ENCODE measurements at regions not wholly inside any gene's neighbourhood (a gene's known extent, or its start where the extent isn't known, plus 50 kb on each side); places are given as distances from the start of the nearest gene placed in this dataset.
"Not testable (repeated sequence)": the region's sequence is repeated elsewhere in the genome, so short reads cannot be mapped to it uniquely, and the experiment has no call there.

DNA sequence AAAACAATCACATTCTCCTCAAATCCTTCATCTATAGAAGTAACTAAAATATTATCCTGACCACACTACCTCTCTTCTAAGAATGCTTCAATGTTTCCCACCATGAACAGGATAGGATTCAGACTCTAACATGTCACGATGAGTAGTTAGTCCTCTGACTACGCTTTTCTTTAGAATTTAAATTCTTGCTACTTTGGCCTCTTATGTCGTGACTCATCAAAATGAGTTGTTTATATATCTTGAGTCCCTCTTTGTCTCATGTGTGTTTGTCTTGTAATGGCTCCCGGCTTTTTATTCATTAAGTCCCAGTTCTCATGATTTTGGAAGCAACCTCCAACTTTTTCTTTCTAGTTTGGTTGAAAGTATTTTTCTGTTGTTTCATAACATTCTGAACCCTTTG, 1289.2 kb downstream of the DSC3 start:
- no peak for DNase-seq (ENCODE audit: low read depth in 3 of 3, low spot score in 2 of 3)

DNA sequence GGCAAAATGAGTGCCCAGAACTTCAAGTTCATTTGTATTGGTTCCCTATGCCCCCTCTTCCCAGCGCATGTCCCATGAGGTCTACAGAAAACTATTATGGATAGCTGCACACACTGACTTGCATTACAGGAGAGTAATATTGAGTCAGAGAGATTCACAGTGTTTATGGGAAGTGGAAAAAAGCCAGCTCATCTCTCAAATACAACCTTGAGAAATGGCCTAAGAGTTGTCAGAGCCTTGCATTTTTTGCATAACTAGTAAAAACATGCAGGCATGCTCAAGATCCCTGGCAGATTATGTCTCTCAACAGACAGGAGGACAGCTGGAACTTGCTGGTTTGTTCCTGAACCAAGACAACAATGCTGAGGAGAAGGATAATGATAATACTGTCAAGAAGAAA, 1292.8 kb downstream of the DSC3 start:
- no peak for DNase-seq (ENCODE audit: low read depth in 3 of 3, low spot score in 2 of 3)

DNA sequence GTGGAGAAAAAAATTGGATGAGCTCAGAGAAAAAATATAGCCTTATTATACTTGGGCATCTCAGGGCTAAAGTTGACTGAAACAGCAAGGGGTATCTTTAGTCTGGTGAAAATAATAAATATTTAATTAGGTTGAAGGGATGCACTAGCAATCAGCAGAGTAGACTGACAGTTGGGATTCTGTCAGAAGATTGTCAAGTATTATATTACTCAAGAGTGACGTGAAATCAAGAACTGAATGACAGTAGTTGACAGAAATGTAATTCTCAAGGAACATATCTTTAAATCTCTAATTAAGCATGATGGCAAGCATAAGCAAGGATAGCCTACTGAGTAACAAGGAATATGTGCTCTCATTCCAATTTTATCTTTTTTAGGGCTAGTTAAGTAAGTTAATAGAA, 1301.1 kb downstream of the DSC3 start:
- DNase-seq (ENCODE audit: low read depth in 3 of 3, low spot score in 2 of 3): no peak

DNA sequence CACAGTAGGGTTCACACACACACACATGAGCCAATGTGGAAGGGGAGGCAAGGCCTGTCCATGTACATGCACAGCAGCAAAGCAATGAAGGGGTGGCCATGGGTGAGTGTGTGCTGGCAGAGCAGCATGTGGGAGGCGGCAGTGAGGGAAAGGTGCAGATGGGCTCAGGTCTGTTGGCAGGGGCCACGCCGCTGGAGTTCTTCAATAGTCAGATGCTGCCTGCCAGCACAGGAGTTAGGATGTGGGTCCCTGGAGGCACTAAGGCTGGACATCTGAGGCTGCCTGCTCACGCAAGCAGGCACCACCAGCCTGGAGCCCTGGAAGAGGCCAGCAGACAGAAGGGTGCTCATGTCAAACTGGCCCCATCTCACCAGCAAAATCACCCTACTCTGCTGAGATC, 1304.9 kb downstream of the DSC3 start:
- no peak for DNase-seq (ENCODE audit: low read depth in 3 of 3, low spot score in 2 of 3)

DNA sequence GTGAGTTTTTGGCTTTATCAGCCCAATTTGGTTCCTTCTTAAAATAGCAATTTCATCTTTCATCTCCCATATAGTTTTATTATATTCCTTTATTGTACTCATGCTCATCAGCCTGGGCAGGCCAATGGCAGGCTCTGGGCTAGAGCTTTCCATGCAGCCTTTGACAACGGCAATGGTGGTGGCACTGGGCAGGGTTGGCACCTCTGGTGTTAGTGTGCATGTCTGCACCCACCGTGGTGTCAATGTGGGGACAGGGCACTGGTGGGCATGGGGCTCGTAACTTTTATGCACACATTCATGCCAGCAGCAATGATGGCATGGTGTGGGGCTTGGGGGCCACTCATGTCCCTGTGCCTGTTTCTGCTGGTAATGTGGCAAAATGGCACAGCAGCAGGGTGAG, 1305.4 kb downstream of the DSC3 start:
- DNase-seq (ENCODE audit: low read depth in 3 of 3, low spot score in 2 of 3): no peak

DNA sequence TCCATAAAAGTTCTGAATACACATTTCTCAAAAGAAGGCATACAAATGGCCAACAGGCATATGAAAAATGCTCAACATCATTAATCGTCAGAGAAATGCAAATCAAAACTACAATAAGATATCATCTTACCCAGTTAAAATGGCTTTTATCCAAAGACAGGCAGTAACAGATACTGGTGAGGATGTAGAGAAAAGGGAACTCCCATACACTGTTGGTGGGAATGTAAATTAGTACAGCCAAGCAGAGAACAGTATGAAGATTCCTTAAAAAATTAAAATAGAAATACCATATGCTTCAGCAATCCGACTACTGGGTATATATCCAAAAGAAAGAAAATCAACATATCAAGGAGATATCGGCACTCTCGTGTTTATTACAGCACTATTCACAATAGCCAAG, 1312.5 kb downstream of the DSC3 start:
- no peak for DNase-seq (ENCODE audit: low read depth in 3 of 3, low spot score in 2 of 3)

DNA sequence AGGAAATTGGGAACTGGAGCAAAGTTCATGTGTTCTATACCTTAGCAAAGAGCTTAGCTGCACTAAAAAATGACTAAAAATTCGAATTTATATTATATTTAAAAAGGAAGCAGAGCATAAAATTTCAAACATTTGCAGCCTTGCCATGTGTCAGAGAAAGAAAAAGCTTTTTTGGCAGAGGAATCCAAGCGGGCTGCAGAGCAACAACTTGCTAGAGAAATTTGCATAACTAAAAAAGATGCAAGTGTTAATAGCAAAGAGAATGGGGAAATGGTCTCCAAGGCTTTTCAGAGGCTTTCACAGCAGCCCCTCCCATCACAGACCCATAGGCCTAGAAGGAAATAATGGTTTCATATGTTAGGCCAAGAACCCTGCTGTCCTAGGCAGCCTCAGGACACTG, 1315.9 kb downstream of the DSC3 start:
- no peak for DNase-seq (ENCODE audit: low read depth in 3 of 3, low spot score in 2 of 3)

DNA sequence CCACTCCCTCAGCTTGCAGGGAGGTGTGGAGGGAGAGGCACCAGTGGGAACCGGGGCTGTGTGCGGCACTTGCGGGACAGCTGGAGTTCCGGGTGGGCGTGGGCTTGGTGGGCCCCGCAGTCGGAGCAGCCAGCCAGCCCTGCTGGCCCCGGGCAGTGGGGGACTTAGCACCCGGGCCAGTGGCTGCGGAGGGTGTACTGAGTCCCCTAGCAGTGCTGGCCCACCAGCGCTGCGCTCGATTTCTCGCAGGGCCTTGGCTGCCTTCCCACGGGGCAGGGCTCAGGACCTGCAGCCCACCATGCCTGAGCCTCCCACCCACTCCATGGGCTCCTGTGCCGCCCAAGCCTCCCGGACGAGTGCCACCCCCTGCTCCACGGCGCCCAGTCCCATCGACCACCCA, 1319.1 kb downstream of the DSC3 start:
- not testable (repeated sequence) for DNase-seq (ENCODE audit: low read depth in 3 of 3, low spot score in 2 of 3)

DNA sequence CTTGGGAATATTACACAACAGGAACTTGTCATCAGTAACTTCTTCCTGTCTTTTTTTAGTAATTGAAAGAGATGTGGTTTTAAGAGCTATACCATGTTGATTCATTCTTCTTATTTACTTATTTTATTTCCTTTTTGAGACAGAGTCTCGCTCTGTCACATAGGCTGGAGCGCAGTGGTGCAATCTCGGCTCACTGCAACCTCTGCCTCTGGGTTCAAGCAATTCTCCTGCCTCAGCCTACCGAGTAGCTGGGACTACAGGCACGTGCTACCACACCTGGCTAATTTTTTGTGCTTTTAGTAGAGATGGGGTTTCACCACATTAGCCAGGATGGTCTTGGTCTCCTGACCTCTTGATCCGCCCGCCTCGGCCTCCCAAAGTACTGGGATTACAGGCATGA, 1326.6 kb downstream of the DSC3 start:
- not testable (repeated sequence) for DNase-seq (ENCODE audit: low read depth in 3 of 3, low spot score in 2 of 3)

DNA sequence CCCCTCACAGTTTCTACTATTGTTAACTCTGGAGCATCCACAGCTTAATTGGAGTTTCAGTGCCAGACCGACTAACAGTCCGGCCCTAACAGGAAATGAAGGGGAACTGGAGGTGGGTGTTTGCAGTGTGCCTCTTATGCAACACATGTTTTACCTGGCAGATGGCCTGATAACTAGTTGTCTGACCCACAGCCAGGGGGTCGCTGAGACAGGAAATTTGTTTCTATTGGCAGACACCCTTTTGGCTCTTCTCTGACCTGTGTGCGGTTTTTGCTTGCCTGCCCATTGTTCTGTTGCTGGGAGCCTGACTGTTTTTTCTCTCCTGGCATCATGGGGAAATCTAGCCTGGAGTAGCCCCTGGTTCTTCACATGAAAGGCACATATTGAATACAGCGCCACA, 1329.8 kb downstream of the DSC3 start:
- DNase-seq (ENCODE audit: low read depth in 3 of 3, low spot score in 2 of 3): no peak

DNA sequence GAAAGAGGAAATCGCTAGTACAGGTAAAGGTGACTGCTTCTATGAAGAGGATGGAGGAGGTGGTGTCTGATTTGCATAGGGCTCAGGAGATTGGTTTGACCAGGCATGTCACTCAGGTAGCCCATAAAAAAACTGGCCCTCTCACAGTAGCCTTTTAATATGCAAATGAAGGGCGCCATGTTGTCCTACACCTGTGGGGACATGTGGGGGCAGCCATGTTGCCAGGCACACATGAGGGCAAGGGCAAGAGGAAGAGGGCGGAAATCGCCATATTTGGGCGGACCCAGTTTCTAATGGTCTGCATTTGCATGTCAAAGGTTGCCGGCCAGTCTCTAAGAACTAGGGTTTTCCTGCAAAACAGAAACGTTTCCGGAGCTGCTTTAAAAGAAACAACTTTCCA, 1330.6 kb downstream of the DSC3 start:
- no peak for DNase-seq (ENCODE audit: low read depth in 3 of 3, low spot score in 2 of 3)

DNA sequence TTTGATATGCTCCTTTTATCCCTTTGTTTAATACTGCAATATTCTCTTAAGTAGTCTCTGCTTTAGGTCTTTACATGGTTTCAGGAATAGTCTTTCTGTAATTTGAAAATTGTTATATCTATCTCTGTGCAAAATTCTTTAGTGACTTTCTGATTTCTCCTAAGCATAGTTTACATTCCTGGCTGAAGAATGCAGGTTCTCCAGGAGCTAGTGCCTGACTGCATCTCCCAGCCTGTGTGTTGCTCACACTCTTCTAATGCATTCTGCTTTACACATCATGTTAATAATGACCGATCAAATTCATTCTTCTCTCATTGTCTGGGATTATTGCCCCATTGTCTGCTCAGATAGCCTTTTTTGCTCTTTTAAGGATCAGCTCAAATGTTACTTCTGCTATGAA, 1349.2 kb downstream of the DSC3 start:
- DNase-seq (ENCODE audit: low read depth in 3 of 3, low spot score in 2 of 3): no peak

DNA sequence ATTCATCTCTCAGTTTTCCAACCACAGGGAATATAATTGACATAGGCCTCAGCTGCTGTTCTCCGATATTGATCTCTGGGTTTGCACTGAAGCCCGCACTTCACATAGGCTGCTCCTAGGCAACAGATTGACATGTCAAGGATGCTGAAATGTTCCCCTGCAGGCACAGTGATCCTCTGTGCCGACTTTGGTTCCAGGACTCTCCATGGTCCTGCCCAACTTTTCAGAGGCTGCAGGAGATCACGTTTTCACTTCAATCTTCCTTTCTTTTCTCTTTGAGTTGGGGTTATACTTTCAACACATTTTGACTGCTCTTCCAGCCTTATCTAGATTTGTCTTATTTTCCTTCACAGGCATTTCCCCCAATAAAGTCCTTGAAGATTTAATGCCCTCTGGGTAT, 1361.0 kb downstream of the DSC3 start:
- no peak for DNase-seq (ENCODE audit: low read depth in 3 of 3, low spot score in 2 of 3)

DNA sequence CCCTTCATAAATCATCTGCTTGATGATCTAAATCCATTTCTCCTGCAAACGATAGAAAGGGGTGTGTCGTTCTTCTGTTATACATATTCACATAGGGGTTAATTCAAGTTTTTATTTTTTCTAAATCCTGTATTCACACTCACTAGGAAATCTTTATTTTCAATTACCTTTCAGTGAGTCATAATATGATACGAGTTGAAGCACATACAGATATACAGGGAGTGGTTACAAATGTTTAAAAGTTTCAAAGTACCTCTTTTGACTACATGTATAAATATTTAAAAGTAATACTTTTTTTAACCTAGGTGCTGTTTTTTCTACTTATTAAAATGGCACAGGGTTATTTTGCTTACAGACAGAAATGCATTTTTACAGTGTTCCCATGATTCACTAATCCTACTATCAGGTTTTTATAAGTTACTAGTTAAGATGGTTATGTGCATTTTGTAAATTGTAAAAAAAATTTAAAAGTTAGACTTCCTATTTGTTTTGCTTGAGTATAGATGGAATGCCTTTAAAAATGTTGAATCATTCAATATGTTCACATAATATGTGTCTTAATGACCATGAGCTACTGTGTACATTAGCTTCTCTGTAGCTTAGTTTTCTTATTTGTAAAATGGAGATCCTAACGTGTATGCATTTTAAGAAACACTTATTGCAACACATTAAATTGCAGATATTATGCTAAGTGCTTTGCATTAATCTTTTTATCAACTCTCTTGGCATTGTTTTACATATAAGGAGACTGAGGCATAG, 1378.1 kb downstream of the DSC3 start:
- DNase-seq (ENCODE audit: low read depth in 3 of 3, low spot score in 2 of 3): no peak

DNA sequence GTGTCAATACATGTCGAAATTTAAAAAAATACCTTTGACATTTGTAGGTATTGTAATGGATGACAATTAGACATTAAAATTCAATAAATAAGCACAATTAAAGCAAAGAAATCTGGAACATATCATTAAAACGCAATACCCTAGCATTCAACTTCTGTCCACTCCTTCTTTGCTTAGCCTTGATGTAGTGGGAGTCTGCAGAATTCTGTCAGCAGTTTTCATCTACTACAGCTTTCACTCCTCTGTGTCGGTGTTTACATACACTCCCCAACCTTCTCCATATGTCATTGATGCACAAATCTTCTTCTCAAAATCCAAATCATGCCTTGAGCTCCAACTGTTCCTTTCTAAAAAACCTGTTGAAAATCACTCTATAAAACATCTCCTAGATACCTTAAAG, 1380.6 kb downstream of the DSC3 start:
- no peak for DNase-seq (ENCODE audit: low read depth in 3 of 3, low spot score in 2 of 3)

DNA sequence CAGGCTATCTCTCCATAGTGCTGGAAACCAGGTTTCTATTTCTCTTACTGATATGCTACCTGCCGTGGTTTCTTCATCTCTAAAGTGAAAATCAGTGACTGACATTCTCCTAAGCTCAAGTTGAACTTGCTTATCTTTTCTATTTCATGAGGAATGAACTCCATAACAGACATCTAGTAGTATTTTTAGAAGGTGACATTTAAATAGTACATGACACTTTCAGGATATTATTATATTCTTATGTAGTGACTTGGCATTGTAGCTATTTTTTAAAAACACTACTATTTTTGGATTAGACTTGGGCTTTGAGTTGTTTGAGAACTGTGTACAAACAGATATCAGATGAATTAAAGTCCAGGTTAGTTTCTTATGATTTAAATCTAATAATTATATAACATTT, 1381.8 kb downstream of the DSC3 start:
- no peak for DNase-seq (ENCODE audit: low read depth in 3 of 3, low spot score in 2 of 3)

DNA sequence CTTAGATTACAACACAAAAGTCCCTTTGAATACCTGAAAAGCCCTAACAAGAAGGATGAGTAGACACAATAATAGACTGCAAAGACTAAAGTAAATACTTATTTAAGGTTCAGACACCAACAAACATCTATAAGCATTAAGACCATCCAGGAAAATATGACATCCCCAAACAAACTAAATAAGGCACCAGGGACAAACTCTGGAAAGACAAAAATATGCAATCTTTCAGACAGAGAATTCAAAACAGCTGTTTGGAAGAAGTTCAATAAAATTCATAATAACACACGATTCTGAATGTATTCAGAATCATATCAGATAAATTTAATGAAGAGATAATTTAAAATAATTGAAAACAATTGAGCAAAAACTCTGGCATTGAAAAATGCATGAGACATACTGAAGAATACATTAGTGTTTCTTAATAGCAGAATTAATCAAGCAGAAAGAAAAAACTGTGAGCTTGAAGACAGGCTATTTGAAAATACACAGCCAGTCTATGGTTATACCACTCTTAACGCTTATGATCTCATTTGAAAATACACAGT, 1388.8 kb downstream of the DSC3 start:
- DNase-seq (ENCODE audit: low read depth in 3 of 3, low spot score in 2 of 3): no peak

DNA sequence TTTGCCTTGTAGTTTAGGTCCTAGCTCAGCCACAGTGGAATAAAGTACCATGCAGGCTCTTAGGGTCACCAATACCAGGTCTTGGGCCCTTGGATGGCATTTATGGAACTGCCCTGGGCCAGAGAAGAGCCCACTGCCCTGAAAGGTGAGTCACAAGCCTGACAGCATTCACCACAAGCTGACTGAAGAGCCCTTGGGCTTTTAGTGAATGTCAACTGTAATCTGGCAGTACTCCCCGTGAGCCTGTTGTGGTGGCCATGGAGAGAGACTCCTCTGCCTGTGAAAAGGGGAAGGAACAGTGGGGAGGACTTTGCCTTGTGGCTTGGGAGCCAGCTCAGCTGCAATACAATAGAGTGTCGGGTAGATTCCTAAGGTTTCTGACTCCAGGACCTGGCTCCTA, 1389.7 kb downstream of the DSC3 start:
- no peak for DNase-seq (ENCODE audit: low read depth in 3 of 3, low spot score in 2 of 3)

DNA sequence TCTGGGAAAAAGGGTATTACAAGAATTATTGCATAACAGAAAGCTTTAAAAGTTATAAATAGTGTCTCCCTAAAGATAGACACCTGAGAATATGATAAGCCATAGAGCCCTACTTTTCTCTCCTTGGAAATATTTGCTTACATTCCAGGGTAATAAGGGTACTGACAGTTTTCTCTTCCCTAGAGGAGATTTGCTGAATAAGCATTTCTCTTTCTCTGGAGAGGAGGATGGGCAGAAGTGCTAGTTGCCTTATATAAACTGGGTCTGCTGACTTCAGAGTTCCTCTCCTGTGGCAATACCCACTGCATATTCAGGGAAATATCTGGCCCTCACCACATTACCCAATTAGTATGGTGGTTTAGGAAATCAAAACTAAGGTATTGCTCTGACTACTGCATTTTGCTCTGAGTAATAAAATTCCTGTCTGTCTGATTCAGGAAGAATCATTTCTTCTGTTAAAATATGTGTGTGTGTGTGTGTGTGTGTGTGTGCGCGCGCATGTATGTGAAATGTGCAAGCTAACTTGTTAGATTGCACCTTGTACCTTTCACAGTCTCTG, 1391.3 kb downstream of the DSC3 start:
- no peak for DNase-seq (ENCODE audit: low read depth in 3 of 3, low spot score in 2 of 3)

DNA sequence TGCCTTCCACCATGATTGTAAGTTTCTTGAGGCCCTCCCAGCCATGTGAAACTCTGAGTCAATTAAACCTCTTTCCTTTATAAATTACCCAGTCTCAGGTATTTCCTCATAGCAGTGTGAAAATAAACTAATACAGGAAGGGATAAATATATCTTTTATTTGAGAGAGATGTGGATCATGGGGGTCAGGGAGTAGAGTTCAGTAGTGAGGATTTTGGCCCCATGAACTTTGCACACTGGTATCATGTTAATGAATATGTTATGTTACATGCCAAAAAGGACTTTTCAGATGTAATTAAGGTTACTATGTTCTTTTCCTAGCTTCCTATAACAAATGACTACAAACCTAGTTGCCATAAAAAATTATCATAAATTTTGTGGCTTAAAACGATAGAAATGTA, 1393.7 kb downstream of the DSC3 start:
- no peak for DNase-seq (ENCODE audit: low read depth in 3 of 3, low spot score in 2 of 3)

DNA sequence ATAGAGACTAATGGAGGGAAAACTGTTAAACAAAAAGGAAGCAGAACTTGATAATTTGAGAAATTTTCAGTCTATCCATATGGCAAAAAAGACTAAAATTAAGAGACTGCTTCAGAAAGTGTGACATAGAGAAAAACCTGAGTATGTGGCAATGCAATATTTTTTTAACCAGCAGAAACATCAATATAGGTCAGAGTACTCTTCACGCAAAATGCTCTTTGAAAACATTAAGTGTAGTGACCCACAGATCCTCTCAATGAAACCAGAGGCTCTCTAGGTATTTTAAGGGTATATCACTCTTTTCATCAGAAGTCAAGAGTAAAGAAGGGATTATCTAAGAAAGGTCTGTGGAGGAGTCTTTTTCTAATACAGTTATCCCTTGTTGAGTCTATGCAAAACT, 1394.8 kb downstream of the DSC3 start:
- no peak for DNase-seq (ENCODE audit: low read depth in 3 of 3, low spot score in 2 of 3)

DNA sequence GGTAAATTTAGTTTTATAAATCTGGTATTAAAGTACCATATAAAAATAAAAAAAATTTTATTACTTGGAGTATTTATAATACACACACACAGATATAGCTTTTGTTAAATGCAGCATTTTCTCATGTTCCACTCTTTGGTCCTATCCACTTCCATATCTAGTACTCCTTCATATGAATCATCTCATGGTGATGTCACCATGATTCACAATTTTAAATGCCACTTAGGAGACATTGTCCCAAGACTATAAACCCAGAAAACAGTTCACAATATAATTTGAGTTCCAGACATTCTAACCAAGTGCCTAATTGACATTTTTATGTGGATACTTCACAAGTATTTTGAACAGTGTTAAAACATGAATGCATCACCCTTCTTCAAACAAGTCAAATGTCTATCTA, 1398.3 kb downstream of the DSC3 start:
- no peak for DNase-seq (ENCODE audit: low read depth in 3 of 3, low spot score in 2 of 3)
